RCC 7860 (cell line): ENCODE measurements at regions not wholly inside any gene's neighbourhood (a gene's known extent, or its start where the extent isn't known, plus 50 kb on each side); places are given as distances from the start of the nearest gene placed in this dataset.

Experiments used
- DNase-seq: peaks from one replicate; pipeline ENCODE4 v3.0.0-alpha.2; 2015; ENCODE audit warnings: low spot score
- FAIRE-seq: peaks from 2 replicates; lab custom pipeline; 2012; peaks lifted over from hg19 to GRCh38; lab: Jason Lieb, UNC

DNA sequence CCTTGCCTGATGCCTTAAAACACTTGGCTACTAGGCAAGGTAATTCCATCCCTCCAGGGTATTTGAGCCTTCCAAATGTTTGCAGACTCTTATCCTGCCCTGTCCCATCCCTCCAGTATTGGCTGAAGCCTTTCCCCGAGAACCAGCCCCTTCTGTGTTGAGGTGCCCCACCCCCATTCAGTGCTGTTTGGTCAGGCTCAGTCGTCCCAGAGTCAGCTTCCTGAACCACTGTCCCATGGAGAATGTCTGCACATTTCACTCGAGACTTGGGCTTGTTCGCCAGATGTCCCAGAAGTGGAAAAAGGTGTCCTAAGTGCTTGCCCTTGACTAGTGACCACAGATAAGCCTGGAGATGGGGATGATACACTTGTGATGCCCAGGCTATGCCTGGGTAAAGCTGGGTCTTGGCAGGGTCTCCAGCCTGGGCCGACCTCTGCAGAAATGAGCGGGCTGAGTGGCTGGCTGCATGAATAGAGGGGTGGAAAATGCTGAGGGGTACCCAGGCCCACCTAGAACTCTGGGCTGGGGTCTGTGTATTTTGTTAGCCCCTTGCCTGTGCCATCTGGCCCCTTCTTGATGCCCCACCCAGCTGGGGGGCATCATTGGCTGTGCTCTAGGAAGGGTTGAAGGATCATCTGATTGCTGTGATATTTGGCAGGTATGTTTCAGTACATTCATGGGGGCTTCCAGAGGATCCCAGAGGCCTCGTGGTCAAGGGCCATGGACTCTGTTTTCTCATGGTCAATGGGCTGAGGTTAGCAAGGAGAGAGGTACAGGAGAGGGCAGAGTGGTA lies 178.4 kb downstream of the MACROH2A1 start:
- FAIRE-seq = no peak
- DNase-seq = no peak

DNA sequence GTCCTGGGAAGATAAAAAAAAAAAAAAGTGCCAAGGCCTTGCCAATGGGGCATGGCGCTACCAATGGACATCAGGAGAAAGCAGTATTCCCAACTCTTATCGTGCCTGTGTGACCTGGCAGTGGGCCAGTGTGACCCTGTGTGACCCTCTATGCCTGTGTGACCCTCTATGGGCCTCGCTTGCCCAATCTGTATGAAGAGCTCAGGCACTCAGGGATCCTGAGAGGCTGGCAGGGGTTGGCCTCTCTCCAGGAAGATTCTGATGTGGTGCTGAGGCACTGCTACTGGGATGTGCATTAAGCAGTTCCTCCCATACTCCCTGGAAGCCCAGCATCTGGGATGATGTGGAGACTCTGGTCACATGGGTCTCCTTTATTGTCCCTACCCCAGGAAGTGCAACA lies 179.2 kb downstream of the MACROH2A1 start:
- FAIRE-seq (no peak), DNase-seq (no peak)

DNA sequence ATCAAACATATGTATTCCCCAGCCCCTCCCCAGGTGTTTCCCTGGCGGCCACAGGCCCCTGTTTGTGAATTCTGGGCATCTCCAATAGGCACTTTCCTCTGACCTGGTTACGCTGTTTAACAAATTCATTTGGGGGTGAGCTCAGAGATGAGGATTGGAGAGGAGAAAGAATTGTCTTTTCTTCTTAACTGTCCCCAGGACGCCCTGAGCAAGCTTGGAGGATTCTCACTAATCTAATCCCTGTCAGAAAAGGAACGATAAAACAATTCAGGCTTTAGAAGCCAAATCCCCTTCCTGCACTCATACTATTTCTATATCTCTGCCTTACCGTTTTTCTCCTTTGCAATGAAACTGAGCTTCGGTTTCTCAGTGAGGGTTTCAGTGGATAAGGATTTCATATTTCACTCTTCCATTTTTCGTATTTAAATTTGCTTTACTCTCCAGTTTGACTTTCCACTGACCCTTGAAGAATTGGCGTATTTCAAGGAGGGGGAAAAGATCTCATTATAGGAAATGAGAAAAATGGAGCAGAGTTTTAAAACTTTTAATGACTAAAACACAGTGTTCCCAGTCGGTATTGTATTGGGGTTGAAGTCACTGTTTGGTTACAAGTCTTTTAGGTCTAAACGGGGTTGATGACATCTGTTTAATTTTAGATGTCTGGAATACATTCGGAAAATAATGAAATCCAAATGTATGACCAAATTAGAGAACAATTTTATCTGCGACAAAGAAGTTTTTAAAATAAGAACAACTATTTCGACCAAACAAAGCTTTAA lies 180.1 kb downstream of the MACROH2A1 start:
- no peak for DNase-seq
- no peak for FAIRE-seq

DNA sequence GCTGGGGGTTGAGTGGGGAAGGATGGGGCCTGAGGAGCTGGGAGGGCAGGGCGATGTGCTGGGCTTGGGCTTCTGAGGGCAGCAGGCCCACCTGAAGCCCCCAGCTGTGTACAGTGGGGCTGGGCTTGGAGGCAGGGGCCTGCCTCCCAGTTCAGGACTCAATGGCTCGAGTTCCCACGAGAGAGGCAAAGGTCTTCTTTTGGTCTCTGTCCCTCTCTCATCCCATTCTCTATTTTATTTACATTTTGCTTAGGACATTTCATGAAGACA lies 180.6 kb downstream of the MACROH2A1 start:
- no peak for FAIRE-seq
- DNase-seq = no peak

DNA sequence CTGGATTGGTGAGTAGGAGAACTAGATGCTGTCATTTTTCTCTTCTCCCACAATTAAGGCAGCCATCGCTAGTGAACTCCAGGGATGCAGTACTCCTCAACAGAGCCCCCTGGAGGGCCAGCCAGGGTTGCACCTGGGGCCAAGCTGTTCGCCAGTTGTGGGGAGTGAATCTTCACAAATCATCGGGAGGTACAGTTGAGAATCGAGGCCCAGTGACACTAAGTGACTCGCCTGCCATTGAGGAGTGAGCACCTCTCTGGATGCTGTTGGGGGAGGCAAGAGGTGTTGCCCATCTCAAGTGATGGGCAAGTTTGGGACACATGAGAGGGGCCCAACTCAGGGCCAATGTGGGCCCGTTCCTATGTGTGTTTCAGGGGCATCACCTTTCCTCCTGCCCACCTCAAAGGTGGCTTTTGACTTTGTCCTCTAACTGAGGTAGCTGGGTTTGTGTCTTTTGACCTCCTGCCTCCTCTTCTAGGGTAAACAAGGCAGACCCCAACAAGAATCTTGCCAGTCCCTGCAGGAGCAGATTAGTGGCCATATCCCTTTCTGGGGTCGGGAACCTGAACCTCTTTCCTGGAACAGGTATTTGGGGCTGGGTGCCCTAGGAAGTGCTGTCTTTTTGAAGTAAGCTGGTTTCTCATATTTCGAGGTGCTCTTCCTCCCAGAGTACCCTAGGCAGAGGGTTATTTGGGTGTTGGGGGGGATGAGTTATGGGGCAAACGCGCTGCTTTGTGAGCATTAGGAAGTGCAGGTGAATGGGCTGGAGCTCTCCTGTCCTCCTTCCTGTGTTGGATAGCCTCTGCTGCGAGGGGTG lies 181.2 kb downstream of the MACROH2A1 start:
- FAIRE-seq (no peak), DNase-seq (no peak)

DNA sequence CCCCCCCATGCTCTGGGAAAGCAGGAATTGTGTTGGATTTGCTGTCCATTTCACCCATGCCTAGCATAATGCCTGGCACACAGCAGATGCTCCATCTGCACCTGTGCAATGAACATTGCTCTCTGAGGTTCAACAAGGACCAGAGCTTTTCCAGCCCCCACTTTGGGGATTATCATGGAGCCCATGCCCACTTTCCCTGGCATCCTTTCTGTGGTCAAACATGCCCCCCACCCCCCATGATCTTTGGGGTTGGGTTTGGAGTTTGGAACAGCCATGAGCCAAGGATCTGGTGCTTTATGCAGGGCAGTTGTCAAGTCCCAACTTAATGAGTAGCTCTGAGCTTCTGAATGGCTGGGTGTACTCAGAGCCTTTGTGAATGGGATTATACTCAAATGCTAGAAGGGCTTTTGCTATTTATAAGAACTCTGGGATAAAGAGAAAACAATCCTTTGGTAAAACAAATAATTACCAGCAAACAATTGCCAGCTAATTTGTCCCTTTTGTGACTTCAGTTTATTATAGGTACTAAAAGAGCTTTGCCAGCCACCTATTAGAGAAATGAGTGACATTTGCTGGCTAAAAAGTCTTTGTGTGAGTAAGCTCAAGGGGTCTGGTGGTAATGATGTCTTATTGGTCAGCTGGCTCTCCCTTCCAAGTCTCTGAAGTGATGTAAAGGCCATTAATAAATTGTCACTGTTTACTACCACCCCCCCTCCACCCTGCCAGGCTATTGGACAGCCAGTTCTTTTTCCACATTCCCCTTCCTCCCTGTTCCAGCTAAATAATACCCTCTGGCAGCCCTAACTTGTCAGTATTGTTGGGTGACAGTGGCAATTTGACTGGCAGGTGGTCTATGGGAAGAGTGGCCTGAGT lies 182.3 kb downstream of the MACROH2A1 start:
- FAIRE-seq (no peak), DNase-seq (no peak)

DNA sequence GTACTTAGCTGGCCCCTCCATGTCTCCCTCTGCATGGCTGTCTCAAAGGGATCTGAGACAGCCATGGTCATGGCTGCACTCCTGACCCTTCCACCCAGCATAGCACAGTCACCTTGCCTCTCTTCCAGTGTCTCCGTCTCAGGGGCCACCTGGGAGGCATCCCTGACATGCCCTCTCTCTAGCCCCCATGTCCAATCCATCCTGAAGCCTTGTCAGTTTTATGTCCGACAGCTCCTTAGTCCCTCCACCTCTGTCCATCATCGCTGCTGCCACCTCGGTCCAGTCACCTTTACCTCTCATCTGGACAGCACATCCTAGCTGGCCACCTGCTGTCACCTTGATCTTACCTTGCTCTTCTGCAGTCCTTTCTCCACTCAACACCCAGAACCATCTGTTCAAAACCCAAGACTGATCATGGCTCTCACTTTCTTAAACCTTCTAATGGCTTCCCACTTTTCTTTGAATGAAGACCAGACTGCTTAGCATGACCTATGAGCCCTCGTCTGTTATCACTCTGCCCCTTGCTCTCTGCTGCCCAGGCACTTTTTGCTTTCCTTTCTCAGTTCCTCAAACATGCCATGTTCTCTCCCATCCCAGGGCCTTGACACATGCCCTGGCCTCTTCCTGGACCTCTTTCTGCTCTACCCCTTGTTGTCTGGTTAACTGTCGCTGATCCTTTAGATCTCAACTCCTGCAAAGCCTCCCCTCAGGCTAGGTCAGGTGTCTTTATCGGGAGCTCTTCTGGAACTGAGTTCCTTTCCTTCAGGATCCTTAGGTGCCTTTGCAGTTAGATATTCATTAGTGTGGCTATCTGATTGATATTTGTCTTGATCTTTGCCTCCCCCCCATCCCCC lies 181.8 kb upstream of the PITX1 start:
- FAIRE-seq (no peak), DNase-seq (no peak)

DNA sequence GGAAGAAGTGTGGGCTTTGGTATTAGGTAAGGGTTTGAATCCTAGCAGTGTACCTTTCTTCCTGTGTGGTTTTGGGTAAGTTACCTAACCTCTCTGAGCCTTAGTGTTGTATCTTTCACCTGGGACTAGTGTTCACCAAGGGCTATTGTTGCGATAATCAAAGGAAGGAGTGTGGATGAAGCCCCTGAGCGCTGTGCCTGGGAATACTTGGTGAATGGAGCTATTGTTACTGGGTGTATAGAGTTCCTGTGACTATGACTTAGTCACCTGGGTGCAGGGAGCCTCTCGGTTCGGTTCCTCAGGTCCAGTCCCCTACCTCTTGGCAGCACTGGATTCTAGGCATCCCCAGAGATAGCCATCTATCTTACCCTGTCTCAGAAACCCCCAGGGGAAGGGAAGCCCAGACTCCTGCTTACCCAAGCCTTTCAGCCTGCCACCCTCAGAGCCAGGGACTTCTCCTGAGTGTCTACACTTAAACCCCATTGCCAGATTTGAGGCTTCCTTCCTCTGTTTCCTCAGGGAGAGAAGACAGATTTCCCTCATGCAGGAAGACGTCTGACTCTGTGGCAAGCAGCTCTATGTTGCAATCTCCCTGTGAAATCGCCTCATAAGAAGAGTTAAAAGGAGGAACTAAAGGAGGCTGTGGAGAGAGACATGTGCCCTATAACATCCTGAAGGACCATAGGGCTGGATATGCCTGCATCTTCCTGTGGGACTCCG lies 181.0 kb upstream of the PITX1 start:
- FAIRE-seq (no peak), DNase-seq (no peak)

DNA sequence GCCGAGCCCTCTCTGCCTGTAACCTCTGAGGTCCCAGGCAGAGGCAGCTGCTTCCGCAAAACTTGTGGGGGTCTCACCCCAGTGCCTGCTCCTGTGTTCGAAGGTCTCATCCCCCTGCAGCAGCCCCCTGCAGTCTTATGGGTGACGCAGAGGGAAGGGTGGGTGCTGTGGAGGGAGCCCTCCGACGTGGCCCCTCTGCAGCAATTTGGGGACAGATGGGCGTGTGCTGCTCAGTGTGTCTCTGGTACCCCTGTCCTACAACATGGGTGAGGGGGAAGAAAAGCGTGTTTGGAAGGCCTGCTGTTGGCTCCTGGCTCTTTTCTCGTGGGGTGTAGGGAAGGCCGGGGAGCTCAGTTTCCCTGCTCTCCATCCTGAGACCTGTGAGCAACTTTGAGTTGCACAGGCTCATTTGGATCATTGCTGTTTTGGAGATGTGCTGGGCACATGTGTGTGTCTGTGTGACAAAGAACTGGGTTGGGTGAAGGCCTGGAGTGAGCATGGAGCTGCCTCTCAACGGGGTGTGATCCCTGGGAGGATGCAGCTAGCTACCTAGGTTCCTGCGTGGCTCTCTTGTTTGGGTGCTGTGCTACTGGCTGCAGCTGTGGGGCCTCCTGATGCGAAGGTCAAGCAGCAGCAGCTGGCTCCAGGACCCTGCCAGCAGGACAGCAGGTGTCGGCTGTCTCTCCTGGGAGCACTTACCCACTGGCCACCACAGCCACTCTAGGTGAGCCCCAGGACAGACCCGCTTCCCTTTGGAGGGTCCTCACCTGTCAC lies 179.6 kb upstream of the PITX1 start:
- DNase-seq = no peak
- FAIRE-seq = no peak

DNA sequence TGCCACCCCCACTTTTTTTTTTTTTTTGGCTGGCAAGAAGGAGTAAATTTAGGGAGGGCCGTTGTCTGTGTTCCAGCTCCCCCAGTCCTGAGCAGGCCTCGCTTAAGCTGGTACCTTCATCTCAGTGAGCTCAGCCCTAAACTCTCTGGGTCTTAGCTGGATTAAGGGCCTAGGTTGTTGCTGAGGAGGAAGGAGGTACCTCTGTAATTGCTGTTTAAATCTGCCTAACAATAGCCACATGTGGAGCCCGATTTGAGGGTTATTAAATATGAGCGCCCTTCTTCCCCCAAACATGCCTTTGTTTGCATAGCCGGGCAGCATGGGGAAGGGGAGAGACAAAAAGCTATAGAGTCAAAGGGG lies 179.0 kb upstream of the PITX1 start:
- DNase-seq (no peak), FAIRE-seq (no peak)

DNA sequence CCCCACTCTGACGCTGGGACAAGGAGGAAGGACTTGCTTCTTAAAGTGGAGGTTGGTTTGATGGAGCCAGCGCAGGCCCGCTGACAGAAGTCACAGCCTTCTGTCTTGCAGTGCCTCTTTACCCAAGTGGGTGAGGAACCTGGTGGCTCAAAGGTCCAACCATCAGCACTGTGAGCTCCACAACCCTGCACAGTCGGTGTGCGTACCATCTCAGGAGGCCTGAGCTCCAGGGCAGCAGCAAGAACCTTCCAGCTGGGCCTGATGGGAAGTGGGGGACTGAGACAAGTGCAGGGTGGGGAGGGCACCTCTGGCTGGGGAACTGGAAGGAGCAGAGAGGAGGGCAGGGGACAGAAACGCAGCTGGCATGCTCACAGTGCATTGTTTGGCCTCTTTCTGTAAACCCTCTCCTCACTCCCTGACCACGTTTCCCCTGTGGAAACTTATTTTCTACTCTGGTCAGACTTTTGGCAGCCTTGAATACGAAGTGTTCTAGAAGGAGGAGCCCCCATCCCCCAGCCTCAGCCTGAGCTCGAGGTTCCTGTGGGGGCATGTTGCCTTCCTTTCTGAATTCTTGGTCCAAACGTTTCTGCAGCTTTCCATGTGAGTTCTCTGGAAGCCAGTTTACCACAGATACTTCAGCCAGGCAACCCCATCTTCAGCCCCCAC lies 178.5 kb upstream of the PITX1 start:
- FAIRE-seq (no peak), DNase-seq (no peak)

DNA sequence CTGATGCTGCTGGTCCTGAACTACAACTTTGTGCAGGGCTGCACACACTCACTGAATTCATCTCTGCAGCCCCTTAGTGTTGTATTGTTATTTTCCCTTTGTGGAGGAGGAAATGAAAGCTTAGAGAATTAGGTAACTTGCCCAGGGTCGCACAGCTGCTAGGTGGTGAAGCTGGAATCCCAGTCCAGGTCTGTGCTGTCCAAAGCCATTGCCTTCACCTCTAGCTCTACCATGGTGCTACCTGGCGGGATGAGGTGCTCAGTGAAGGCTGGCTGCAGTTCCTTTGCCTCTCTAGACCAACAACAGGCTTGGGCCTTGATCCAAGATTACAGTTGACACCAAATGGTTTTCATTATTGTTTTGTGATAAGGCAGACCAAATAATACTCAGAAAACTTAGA lies 177.8 kb upstream of the PITX1 start:
- no peak for DNase-seq
- FAIRE-seq = no peak

DNA sequence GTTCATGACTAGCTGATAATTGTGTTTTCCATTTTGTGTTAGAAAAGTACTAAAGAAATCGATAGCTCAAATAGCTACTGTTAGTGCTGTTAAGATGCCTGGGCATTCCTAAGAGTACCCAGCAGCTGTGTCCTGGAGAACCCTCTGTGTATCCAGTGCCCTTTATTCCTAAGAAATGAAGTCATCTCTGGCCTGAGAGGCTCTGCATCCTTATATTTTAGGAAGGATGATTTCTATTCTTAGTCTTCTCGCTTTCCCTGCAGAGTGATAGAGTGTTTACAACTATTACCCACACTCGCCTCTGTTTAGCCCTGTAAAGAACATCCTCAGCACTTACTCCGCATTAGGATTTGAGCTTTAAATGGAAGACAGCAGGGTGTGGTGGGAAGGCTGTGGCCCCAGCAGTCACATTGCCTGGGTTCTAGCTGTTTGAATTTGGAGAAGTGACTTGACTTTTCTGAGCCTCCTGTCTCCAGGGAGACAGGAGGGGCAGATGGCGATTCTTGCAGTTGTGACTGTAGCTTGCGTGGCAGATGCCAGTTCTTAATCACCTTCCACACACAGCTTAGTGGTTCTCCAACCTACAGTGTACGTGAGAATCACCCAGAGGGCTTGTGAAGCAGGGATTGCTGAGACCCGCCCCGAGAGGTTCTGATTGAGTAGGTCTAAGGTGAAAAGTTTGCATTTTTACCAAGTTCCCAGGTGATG lies 177.2 kb upstream of the PITX1 start:
- no peak for DNase-seq
- no peak for FAIRE-seq

DNA sequence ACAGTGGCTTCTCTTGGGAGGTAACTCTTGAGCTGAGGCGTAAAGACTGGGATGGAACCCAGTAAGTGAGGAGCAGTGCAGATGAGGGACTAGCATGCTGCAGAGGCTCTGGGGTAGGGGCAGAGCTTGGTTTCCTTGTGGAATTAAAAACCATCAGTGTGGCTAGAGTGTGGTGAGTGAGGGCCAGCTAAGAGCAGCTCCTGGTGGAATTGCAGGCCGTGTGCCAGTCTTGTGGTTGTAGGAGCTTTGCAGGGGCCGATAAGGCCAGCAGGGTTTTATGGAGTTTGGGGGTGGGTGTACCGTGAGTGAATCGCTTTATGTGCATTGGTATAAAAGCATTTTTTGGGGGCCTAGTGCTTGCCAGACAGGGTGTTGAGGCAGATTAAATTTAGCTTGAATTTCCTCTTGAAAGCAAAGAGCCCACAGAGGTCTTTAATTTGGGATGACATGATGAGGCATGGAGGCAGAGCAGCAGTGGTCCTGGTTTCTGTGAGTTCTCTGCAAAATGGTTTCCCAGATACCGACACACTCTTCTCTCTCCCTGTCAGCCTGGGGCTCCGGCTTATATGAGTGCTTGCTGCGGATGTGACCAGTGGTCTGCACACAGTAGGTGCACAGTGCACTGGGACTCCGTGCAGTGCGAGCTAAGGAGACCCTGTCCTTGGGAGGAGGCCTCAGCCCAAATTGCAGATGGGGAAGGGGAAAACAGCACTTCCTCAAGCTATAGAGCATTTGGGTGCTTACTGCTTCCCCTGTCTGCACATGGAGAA lies 176.4 kb upstream of the PITX1 start:
- FAIRE-seq (no peak), DNase-seq (no peak)

DNA sequence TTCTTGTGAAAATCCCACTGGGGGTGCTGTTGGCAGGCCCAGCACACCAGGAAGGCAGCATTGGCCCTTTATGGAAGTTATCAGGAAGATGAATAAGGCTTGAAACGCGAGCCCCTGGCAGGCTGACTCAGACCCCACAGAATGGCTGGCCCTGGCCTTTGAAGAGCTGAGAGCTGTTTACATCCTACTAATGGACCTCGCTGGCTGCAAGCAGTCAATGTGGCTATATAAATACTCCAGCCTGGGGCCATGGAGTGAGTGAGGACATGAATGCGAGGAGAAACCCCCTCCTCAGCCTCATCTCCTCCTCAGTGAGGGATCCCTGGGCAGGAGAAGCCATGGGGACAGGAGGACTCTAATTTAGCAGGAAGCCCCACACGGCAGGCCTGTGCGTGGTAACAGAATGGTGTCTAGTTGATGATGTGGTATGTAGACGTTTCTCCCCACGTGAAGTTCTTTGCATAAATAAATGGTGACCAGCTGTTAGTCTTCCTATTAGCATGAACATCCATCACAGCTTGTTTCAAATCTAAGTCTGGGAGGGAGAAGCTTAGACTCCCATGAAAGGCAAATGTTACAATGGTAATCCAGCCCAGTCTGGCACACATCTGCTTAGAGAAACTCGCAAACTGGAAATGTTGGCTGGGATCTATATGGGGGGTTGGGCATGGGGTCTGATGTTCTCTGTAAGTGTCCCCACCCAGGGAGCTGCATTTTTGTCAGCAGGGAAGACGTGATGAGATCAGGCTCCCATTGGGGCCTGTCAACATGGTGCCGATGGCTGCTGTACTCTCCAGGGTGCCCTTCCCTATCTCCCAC lies 175.1 kb upstream of the PITX1 start:
- FAIRE-seq (peak; percentile 63), DNase-seq (peak; percentile 83)

DNA sequence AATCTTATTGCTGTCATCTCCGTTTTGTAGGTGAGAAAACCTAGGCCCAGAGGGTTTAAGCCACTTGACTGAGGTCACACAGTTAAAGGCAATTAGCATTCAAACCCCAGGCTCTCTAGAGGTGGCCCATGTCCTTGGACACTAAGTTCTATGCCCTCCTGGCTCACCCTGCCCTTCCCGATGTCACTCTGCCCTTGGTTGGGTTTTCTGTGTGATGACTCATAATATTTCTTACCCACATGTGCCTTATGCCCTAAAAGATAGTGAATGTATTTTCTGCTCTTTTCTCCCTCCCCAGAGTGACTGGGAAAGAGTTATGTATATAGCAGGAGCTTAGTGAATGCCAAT lies 174.5 kb upstream of the PITX1 start:
- FAIRE-seq (no peak), DNase-seq (no peak)
